SK-N-MC (cell line): ENCODE measurements at regions not wholly inside any gene's neighbourhood (a gene's known extent, or its start where the extent isn't known, plus 50 kb on each side); places are given as distances from the start of the nearest gene placed in this dataset.

ENCODE experiments used
- EZH2 ChIP-seq: fragments of 200-600 bp; sonication (generic); IDR thresholded peaks from one replicate; pipeline ENCODE4 v1.6.1; 2017; ENCODE audit warnings: antibody characterized with exemption
- FOXP2 ChIP-seq: optimal IDR thresholded peaks from 2 replicates; pipeline ENCODE3; 2011; ENCODE audit warnings: mild to moderate bottlenecking, moderate library complexity; ENCODE audit not compliant: insufficient read depth; ENCODE audit errors: extremely low read length, control extremely low read depth
- POLR2AphosphoS5 ChIP-seq: IDR thresholded peaks from 2 replicates; pipeline ENCODE4 v1.6.1; 2012; ENCODE audit warnings: mild to moderate bottlenecking, low read depth, low read length, borderline replicate concordance

DNA sequence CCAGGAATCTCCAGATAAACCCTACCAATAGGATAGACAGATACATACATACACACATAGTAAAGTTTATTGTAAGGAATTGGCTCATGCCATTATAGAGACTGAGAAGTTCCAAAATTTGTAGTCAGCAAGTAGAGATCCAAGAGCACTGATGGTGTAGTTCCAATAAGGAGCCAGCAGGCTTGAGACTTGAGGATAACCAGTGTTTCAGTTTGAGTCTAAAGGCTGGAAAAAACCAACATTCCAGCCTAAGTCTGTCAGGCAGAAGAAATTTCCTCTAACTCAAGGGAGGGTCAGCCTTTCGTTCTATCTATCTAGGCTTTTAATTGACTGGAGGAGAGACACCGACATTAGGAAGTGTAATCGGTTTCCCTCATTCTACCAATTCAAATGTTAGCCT is 110.2 kb upstream of the TSHZ3 start:
- TF ChIP-seq EZH2 (no peak), POLR2AphosphoS5 (no peak), FOXP2 (no peak)
